Lung (tissue), 11 donors: ENCODE measurements at regions not wholly inside any gene's neighbourhood (a gene's known extent, or its start where the extent isn't known, plus 50 kb on each side); places are given as distances from the start of the nearest gene placed in this dataset.

Source experiments
- ATAC-seq: fragments of 200-7000 bp; cut with Tn5 transposase; one replicate; pipeline ENCODE4 v1.9.1; 2020; ENCODE audit warnings: moderate number of reproducible peaks; ENCODE audit not compliant: insufficient read depth, low FRiP score
- DNase-seq, 3 donors: peaks; one replicate each; pipeline ENCODE4 v3.0.0-alpha.2; 2013 to 2017
- H3K27ac ChIP-seq, 2 donors: one replicate each; pipeline ENCODE4 v1.5.1; 2013; ENCODE audit warnings: mild to moderate bottlenecking in 2 of 2, moderate library complexity in 2 of 2, control low read depth in 1 of 2, inconsistent platforms in 1 of 2, low read depth in 1 of 2, low read length in 1 of 2
- H3K27me3 ChIP-seq, 3 donors: one replicate each; pipeline ENCODE4 v1.5.1; 2013; ENCODE audit warnings: low read length in 2 of 3; ENCODE audit not compliant: control insufficient read depth in 3 of 3, insufficient read depth in 3 of 3
- H3K36me3 ChIP-seq, 4 donors: one replicate each; pipeline ENCODE4 v1.5.1; 2013; ENCODE audit warnings: low read length in 4 of 4, mild to moderate bottlenecking in 1 of 4, moderate library complexity in 1 of 4; ENCODE audit not compliant: control insufficient read depth in 4 of 4, insufficient read depth in 4 of 4
- H3K4me1 ChIP-seq, 5 donors: one replicate each; pipeline ENCODE4 v1.5.1; 2013; ENCODE audit warnings: low read length in 5 of 5, mild to moderate bottlenecking in 2 of 5, moderate library complexity in 1 of 5; ENCODE audit not compliant: control insufficient read depth in 5 of 5, insufficient read depth in 5 of 5
- H3K4me3 ChIP-seq: one replicate; pipeline ENCODE4 v1.5.1; 2013; ENCODE audit warnings: mild to moderate bottlenecking, control low read depth, moderate library complexity
- H3K9ac ChIP-seq, 2 donors: one replicate each; pipeline ENCODE4 v1.5.1; 2013; ENCODE audit warnings: low read length in 2 of 2, control low read depth in 1 of 2; ENCODE audit not compliant: insufficient read depth in 1 of 2
- H3K9me3 ChIP-seq, 4 donors: one replicate each; pipeline ENCODE4 v1.5.1; 2013; ENCODE audit warnings: low read length in 3 of 4, mild to moderate bottlenecking in 1 of 4, moderate library complexity in 1 of 4; ENCODE audit not compliant: control insufficient read depth in 4 of 4, insufficient read depth in 3 of 4
- WGBS, 2 donors: extraction: QIAGEN DNeasy Blood & Tissue Kit; methylation state at CpG; one replicate each; pipeline ENCODE4 v1.1.7; 2013; 5-methylcytosine and 5-hydroxymethylcytosine counted together
- TF ChIP-seq, protein P1 (sequence below): IDR thresholded peaks from 2 replicates; pipeline ENCODE4 v1.5.1; 2012; ENCODE audit warnings: mild to moderate bottlenecking; ENCODE audit errors: control extremely low read depth, extremely low read depth
- donor health status: control.
- donor health status: control.
- donor health status: Bipolar disorder and iron deficiency.
- donor health status: healthy.
- donor health status: DM: yes; HTN: yes; CAD: no.

DNA sequence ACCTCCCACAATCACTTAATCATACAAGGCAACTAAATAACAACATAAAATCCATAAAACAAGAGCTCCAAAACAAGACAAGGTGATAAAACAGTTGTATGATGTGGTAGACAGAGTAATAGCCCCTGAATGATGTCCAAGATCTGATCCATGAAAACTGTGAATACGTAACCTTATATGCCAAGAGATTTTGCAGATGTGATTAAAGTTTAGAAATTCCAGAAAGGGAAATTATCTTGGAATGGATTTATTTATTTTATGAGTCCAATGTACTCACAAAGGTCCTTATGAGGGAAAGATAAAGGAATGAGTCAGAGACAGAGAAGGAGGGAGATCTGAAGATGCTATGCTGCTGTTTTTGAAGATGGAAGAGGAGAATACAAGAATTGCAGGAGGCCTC lies 1775.7 kb upstream of the C9orf72 start:
- H3K27me3 ChIP-seq: no peaks in the 10 kb centered on the region
- H3K9ac ChIP-seq: no peak overlapping the region
- no peak overlapping the region for H3K27ac ChIP-seq
- TF ChIP-seq, protein P1, sequence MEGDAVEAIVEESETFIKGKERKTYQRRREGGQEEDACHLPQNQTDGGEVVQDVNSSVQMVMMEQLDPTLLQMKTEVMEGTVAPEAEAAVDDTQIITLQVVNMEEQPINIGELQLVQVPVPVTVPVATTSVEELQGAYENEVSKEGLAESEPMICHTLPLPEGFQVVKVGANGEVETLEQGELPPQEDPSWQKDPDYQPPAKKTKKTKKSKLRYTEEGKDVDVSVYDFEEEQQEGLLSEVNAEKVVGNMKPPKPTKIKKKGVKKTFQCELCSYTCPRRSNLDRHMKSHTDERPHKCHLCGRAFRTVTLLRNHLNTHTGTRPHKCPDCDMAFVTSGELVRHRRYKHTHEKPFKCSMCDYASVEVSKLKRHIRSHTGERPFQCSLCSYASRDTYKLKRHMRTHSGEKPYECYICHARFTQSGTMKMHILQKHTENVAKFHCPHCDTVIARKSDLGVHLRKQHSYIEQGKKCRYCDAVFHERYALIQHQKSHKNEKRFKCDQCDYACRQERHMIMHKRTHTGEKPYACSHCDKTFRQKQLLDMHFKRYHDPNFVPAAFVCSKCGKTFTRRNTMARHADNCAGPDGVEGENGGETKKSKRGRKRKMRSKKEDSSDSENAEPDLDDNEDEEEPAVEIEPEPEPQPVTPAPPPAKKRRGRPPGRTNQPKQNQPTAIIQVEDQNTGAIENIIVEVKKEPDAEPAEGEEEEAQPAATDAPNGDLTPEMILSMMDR: no peak
- ATAC-seq: no peak
- no peaks in the 10 kb centered on the region for H3K36me3 ChIP-seq
- 70 to 72% methylated on average over 1 of the region's 1 CpG for WGBS, 2 donors
- no peak overlapping the region for H3K4me3 ChIP-seq
- H3K9me3 ChIP-seq: no peaks in the 10 kb centered on the region
- no peaks in the 10 kb centered on the region for H3K4me1 ChIP-seq
- no peak for DNase-seq

DNA sequence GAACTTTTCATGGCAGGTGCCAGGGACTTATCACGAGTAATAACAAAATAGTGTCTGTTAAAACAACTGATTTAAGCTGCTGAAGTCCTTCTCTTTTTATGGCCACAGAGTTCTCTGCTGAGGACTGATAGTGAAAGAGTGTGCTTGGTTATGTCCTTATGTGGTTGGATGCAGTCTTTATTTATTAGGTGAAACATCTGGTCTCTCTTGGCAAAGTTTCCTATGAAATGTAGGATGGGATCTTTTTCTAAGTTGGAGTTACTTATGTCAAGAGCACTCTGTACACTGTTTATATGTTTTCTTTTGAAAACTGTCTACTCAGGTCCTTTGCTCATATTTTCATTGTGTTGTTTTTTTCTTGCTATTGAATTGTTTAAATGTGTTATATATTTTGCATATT lies 1816.1 kb upstream of the C9orf72 start:
- Histone ChIP-seq H3K36me3 (no peaks in the 10 kb centered on the region), H3K27ac (no peak overlapping the region), H3K4me1 (no peaks in the 10 kb centered on the region), H3K27me3 (no peaks in the 10 kb centered on the region), H3K4me3 (no peak overlapping the region), H3K9ac (no peak overlapping the region), H3K9me3 (peaks cover 0 to 3% (median under 1%) of the 10 kb centered on the region in 4 donors)
- TF ChIP-seq, protein P1: no peak
- DNase-seq (peak in 2 of 3 donors; percentile 12 to 60), ATAC-seq (no peak)
- WGBS, 2 donors: 69 to 77% methylated on average over 1 of the region's 1 CpG

DNA sequence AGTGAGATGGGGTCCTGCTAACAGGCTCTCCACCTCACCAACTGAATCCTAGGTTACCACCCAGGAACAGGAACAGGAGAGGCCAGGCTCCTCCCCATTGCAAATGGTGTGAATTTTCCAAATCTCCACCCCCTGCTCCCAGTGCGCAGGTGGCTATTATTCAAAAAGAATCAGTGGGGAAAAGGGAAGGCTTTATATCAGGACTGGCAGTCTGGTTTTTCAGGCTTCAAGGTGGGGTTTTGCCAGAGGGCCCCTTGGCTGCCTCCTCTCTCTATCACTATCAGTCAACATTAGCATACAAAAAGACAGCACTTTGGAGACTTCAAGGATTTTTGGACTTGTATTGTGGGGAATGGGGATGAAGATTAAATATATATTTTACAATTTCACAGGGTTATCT lies 1817.6 kb upstream of the C9orf72 start:
- no peak overlapping the region for H3K9ac ChIP-seq
- ATAC-seq: no peak
- DNase-seq: no peak
- H3K36me3 ChIP-seq: no peaks in the 10 kb centered on the region
- no peak overlapping the region for H3K27ac ChIP-seq
- no peaks in the 10 kb centered on the region for H3K4me1 ChIP-seq
- no peak overlapping the region for H3K4me3 ChIP-seq
- no peaks in the 10 kb centered on the region for H3K27me3 ChIP-seq
- TF ChIP-seq, protein P1: no peak
- 85 to 89% methylated on average over 1 of the region's 1 CpG for WGBS, 2 donors
- H3K9me3 ChIP-seq: peaks cover 0 to 3% (median 0%) of the 10 kb centered on the region in 4 donors

DNA sequence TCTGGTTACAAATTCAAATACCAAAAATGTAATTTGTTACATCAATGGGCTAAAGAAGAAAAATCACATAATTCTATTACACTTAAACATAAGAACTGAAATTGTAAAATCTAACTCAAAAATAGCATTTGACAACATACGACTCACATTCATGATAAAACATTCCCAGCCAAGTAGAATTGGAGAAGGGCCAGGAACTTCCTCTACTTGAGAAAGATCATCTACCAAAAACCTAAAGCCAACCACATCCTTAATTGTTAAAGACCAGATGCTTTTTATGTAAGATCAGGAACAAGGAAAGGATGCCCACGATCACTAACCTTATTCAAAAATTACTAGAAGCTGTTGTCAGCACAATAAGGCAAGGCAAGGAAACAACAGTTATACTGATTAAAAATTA lies 1819.8 kb upstream of the C9orf72 start:
- no peak for ATAC-seq
- H3K27me3 ChIP-seq: no peaks in the 10 kb centered on the region
- TF ChIP-seq, protein P1: no peak
- DNase-seq: peak in 1 of 3 donors; percentile 8
- H3K36me3 ChIP-seq: no peaks in the 10 kb centered on the region
- H3K4me3 ChIP-seq: no peak overlapping the region
- peaks cover 0 to 3% (median 0%) of the 10 kb centered on the region in 4 donors for H3K9me3 ChIP-seq
- WGBS, 2 donors: 28 to 67% methylated on average over 2 of the region's 2 CpGs
- H3K27ac ChIP-seq: no peak overlapping the region
- H3K9ac ChIP-seq: no peak overlapping the region
- no peaks in the 10 kb centered on the region for H3K4me1 ChIP-seq
